Heart right ventricle (tissue), 16 donors: ENCODE measurements at regions not wholly inside any gene's neighbourhood (a gene's known extent, or its start where the extent isn't known, plus 50 kb on each side); places are given as distances from the start of the nearest gene placed in this dataset.
"Not testable (repeated sequence)": the region's sequence is repeated elsewhere in the genome, so short reads cannot be mapped to it uniquely, and the experiment has no call there.

ENCODE experiments used
- ATAC-seq, 8 donors: fragments of 200-7000 bp; cut with Tn5 transposase; one replicate each; pipeline ENCODE4 v1.9.1; 2020; ENCODE audit warnings: mild to moderate bottlenecking in 8 of 8, moderate library complexity in 8 of 8, moderate number of reproducible peaks in 1 of 8
- DNase-seq, 2 donors: peaks; one replicate each; pipeline ENCODE4 v3.0.0-alpha.2; 2020
- H3K27ac ChIP-seq, 10 donors: fragments of 200-600 bp; sonication (generic) in 2 of 10; one replicate each; pipeline versions ENCODE4 v1.5.0 to v1.8.0; 2020 to 2022; ENCODE audit warnings: mild to moderate bottlenecking in 3 of 10
- H3K27me3 ChIP-seq, 7 donors: fragments of 200-600 bp; one replicate each; pipeline ENCODE4 v1.8.0; 2021 to 2022; ENCODE audit warnings: mild to moderate bottlenecking in 2 of 7
- H3K36me3 ChIP-seq, 9 donors: fragments of 200-600 bp; sonication (generic) in 1 of 9; one replicate each; pipeline versions ENCODE4 v1.5.0 to v1.8.0; 2020 to 2022; ENCODE audit warnings: mild to moderate bottlenecking in 2 of 9
- H3K4me1 ChIP-seq, 9 donors: fragments of 200-600 bp; sonication (generic) in 1 of 9; one replicate each; pipeline versions ENCODE4 v1.5.0 to v1.8.0; 2020 to 2022; ENCODE audit warnings: mild to moderate bottlenecking in 4 of 9
- H3K4me3 ChIP-seq, 10 donors: fragments of 200-600 bp; sonication (generic) in 2 of 10; one replicate each; pipeline versions ENCODE4 v1.5.0 to v1.8.0; 2020 to 2022; ENCODE audit warnings: mild to moderate bottlenecking in 7 of 10, moderate library complexity in 2 of 10
- H3K9me3 ChIP-seq, 11 donors: fragments of 200-600 bp in 10 of 11; sonication (generic) in 2 of 11; one replicate each; pipeline versions ENCODE4 v1.5.0 to v1.8.0; 2013 to 2022; ENCODE audit warnings: mild to moderate bottlenecking in 2 of 11, control low read depth in 1 of 11, moderate library complexity in 1 of 11
- WGBS, 2 donors: extraction: QIAGEN DNeasy Blood & Tissue Kit; methylation state at CpG; one replicate each; pipeline ENCODE4 v1.1.7; 2013; ENCODE audit warnings: inconsistent platforms in 1 of 2; 5-methylcytosine and 5-hydroxymethylcytosine counted together
- intact Hi-C, 10 donors: fragments of 100-400 bp; cut with DNase I; formaldehyde crosslinking; loops; one replicate each; pipeline versions ENCODE4 v1.11.1 to v1.14.2; 2022
- TF ChIP-seq, protein P1 (sequence below), 9 donors: fragments of 200-600 bp; sonication (generic) in 2 of 9; IDR thresholded peaks; one replicate each; pipeline versions ENCODE4 v1.5.0 to v1.8.0; 2021 to 2022; ENCODE audit warnings: antibody characterized with exemption in 9 of 9, mild to moderate bottlenecking in 5 of 9, moderate library complexity in 1 of 9
- donor health status: Arrhythmogenic right ventricular cardiomyopathy.
- donor health status: ischemic (EF 13 %, LVEDD 7.1; RV severe dilation, severe dysfunction).
- donor health status: healthy with polysubstance abuse.
- donor health status: DM: no; HTN: yes; CAD: no.
- donor health status: DM: no; HTN: no; CAD: no.
- donor health status: ischemic (EF 25% LVEDD 6.9; RV normal size, moderate dysfunction).
- donor health status: ischemic (EF 25% LVEDD 5.7; RV mildly dilated, moderate dysfunction).
- donor health status: healthy.
- donor health status: DM: yes; HTN: yes; CAD: no.
- donor health status: Ischemic cardiomyopathy.
- donor health status: ischemic (EF 35%, LVEDD 5.7; RV mildly dilated, moderate dysfunction).
- donor health status: nonischemic (EF 11% LVEDD 7.7; RV severe dilation, severe dysfunction).
- donor health status: DM: yes; HTN: yes; CAD: no.
- donor health status: PGD.
- donor health status: ischemic (EF 29% LVEDD 5.4; RV normal size, mild dysfunction).
- donor health status: nonischemic (EF 23%, LVEDD 6.1; RV moderate dilation, normal function).

DNA sequence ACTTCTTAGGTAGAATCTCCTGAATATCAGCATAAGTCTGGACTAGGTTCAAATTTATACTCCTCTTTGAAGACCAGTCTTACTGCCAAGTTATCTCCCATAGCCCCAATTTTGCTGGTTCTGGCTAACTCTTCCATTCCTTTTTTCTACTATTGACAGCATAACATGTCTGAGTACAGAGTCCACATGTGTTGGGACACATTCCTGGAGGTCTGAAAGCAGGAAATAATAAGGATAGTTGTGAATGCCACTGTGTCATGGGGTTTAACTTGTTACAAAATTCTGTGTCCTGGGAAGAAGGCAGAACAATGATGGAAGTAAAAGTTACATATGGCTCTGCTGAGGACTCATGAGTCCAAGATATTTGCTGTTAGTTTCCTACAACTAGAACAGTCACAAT lies 57.4 kb upstream of the ZBTB20 start:
- no peaks in the 10 kb centered on the region for H3K9me3 ChIP-seq
- ATAC-seq (no peak), DNase-seq (no peak)
- H3K4me3 ChIP-seq, result no peak overlapping the region
- intact Hi-C loops, result no loop called here
- H3K4me1 ChIP-seq, result no peaks in the 10 kb centered on the region
- H3K27me3 ChIP-seq, result no peaks in the 10 kb centered on the region
- TF ChIP-seq, protein P1, sequence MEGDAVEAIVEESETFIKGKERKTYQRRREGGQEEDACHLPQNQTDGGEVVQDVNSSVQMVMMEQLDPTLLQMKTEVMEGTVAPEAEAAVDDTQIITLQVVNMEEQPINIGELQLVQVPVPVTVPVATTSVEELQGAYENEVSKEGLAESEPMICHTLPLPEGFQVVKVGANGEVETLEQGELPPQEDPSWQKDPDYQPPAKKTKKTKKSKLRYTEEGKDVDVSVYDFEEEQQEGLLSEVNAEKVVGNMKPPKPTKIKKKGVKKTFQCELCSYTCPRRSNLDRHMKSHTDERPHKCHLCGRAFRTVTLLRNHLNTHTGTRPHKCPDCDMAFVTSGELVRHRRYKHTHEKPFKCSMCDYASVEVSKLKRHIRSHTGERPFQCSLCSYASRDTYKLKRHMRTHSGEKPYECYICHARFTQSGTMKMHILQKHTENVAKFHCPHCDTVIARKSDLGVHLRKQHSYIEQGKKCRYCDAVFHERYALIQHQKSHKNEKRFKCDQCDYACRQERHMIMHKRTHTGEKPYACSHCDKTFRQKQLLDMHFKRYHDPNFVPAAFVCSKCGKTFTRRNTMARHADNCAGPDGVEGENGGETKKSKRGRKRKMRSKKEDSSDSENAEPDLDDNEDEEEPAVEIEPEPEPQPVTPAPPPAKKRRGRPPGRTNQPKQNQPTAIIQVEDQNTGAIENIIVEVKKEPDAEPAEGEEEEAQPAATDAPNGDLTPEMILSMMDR (IDR thresholded peaks at IDR 0.05), result no peak
- H3K36me3 ChIP-seq, result no peaks in the 10 kb centered on the region
- no peak overlapping the region for H3K27ac ChIP-seq

DNA sequence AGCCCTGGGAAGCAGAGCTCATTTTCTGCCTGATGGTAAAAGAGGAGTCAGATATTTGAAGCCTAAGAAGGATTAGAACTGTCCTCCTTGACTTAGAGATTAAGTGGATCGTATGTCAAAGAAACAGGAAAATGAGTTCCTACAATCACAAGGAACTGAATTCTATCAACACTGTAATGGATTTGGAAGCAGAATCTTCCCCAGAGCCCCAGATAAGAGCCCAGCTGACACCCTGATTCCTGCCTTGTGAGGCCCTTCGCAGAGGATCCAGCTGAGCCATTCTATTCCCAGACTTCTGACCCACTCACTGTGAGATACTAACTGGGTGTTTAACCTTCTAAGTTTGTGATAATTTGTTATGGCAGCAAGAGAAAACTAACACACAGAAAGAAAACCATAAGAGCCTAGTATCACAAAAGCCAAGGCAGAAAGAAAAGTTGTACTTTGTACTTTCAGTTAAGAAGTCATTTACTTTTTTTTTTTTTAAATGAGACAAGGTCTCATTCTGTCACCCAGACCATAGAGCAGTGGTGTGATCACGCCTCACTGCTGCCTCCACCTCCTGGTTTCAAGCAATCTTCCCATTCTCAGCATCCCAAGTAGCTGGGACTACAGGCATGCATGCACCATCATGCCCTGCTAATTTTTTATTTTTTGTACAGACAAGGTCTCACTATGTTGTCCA lies 61.1 kb upstream of the ZBTB20 start:
- Histone ChIP-seq H3K4me1 (no peaks in the 10 kb centered on the region), H3K27ac (no peak overlapping the region), H3K36me3 (no peaks in the 10 kb centered on the region), H3K27me3 (no peaks in the 10 kb centered on the region), H3K9me3 (no peaks in the 10 kb centered on the region), H3K4me3 (no peak overlapping the region)
- TF ChIP-seq, protein P1 (IDR thresholded peaks at IDR 0.05), result no peak
- intact Hi-C loops, result no loop called here
- WGBS, 2 donors, result 76 to 80% methylated on average over 3 of the region's 3 CpGs
- no peak for DNase-seq
- ATAC-seq, result no peak

DNA sequence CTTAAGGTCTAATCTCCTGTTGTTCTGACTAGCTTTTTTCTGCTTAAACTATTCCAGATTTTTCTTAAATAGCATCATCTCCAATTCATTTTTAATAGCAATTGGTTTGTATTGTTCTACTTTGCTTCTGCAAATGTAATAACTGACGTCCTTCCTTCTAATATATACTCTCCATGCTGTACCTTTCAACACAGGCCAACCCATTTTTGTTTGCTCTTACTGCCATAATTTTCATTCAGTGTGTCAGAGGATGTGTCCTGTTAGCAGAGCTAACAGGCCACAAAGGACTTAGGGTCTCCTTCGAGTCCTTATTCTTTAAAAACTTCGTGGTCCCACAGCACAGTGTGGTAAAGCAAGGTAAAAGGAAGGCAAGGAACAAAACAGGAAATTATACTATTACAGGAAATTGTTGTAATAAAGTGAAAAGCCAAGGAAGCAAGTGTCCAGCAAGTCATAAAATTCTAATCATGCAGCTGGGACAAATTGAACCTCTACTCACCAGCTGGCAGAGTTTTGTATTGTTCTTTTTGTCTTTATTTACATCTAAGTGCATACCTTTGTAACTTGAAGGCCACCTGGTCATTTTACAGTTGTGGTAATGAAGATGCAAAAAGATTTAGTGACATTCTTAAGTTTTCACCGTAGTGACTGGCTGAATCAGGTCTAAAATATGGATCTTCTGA lies 64.9 kb upstream of the ZBTB20 start:
- H3K9me3 ChIP-seq, result peaks cover 0 to 4% (median 0%) of the 10 kb centered on the region in 11 donors
- intact Hi-C loops, result loop anchor here in 8 of 10 donors (10.0 kb wide), 3 partner anchors 363 to 603 kb away; no protein-coding TSS in a partner anchor
- H3K4me3 ChIP-seq, result no peak overlapping the region
- H3K4me1 ChIP-seq, result no peaks in the 10 kb centered on the region
- H3K27me3 ChIP-seq, result no peaks in the 10 kb centered on the region
- no peak overlapping the region for H3K27ac ChIP-seq
- 63 to 65% methylated on average over 4 of the region's 4 CpGs for WGBS, 2 donors
- no peaks in the 10 kb centered on the region for H3K36me3 ChIP-seq
- TF ChIP-seq, protein P1 (IDR thresholded peaks at IDR 0.05), result no peak
- no peak for DNase-seq
- no peak for ATAC-seq

DNA sequence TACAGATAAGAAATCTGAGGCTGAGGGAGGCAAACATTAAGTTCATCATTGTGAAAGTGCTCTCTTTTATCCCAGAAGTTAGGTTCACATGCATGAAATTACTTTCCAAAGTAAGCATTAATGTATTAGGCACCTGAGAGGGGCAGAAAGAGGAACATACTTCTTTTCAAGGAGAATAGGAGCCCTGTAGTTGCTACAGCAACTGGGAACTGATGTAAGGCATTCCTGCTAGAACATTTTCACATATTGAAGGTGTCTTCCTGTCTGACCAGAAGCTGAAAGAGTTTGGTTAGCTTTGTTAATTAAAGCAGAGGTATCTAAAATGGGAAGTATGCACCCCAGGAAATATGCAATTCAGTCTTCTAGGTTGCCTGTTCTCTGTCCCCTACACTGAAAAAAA lies 65.5 kb upstream of the ZBTB20 start:
- H3K4me1 ChIP-seq, result peaks cover 0 to 3% (median 0%) of the 10 kb centered on the region in 9 donors
- H3K4me3 ChIP-seq, result no peak overlapping the region
- no peaks in the 10 kb centered on the region for H3K36me3 ChIP-seq
- H3K9me3 ChIP-seq, result peaks cover 0 to 4% (median 0%) of the 10 kb centered on the region in 11 donors
- intact Hi-C loops, result loop anchor here in 8 of 10 donors (10.0 kb wide), 3 partner anchors 362 to 602 kb away; no protein-coding TSS in a partner anchor
- no peak overlapping the region for H3K27ac ChIP-seq
- ATAC-seq, result no peak
- TF ChIP-seq, protein P1 (IDR thresholded peaks at IDR 0.05), result no peak
- DNase-seq, result no peak
- H3K27me3 ChIP-seq, result no peaks in the 10 kb centered on the region

DNA sequence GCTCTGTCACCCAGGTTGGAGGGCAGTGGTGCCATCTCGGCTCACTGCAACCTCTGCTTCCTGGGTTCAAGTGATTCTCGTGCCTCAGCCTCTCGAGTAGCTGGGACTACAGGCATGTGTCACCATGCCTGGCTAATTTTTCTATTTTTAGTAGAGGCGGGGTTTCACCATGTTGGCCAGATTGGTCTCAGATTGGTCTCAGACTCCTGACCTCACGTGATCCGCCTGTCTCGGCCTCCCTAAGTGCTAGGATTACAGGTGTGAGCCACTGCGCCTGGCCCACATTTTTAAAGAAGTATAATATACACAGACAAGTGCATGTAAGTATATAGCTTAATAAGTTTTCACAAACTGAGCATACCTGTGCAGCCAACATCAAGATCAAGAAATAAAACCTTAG lies 66.0 kb upstream of the ZBTB20 start:
- H3K36me3 ChIP-seq, H3K27ac ChIP-seq, H3K27me3 ChIP-seq, ATAC-seq, H3K9me3 ChIP-seq, DNase-seq, H3K4me1 ChIP-seq, H3K4me3 ChIP-seq: not testable (repeated sequence)
- WGBS, 2 donors, result 72 to 78% methylated on average over 8 of the region's 8 CpGs
- intact Hi-C loops, result loop anchor here in 8 of 10 donors (10.0 kb wide), 3 partner anchors 362 to 602 kb away; no protein-coding TSS in a partner anchor
